Hematopoietic multipotent progenitor cell treated with erythropoietin and hydrocortisone succinate and interleukin-3 and kit ligand, for 8 days (in vitro differentiated cells): ENCODE measurements at regions not wholly inside any gene's neighbourhood (a gene's known extent, or its start where the extent isn't known, plus 50 kb on each side); places are given as distances from the start of the nearest gene placed in this dataset.

Experiments
- DNase-seq: peaks from one replicate; pipeline ENCODE4 v3.0.0-alpha.2; 2015

GRCh38 chrX:46447384-46447783, 97.8 kb downstream of the ZNF674 start:
- no peak for DNase-seq

- DNase-seq: peak; percentile 86
Observed at GRCh38 chrX:46446727-46447378, 98.4 kb downstream of the ZNF674 start.

GRCh38 chrX:46444011-46444410, 101.2 kb downstream of the ZNF674 start:
- DNase-seq: peak; percentile 37

- no peak for DNase-seq
Observed at GRCh38 chrX:46436744-46437143, 108.5 kb downstream of the ZNF674 start.

- DNase-seq: no peak
Observed at GRCh38 chrX:46433892-46434291, 111.3 kb downstream of the ZNF674 start.

- DNase-seq: peak; percentile 59
Observed at GRCh38 chrX:46408553-46409407, 136.4 kb downstream of the ZNF674 start.

- DNase-seq: no peak
Observed at GRCh38 chrX:46407753-46408130, 137.5 kb downstream of the ZNF674 start.

- DNase-seq: no peak
Observed at GRCh38 chrX:46407036-46407752, 138.0 kb downstream of the ZNF674 start.

- DNase-seq: no peak
Observed at GRCh38 chrX:46404774-46405173, 140.4 kb downstream of the ZNF674 start.

- DNase-seq: no peak
Observed at GRCh38 chrX:46400530-46401443, 144.4 kb downstream of the ZNF674 start.

GRCh38 chrX:46398874-46399273, 146.3 kb downstream of the ZNF674 start:
- DNase-seq: no peak

GRCh38 chrX:46398126-46398525, 147.1 kb downstream of the ZNF674 start:
- DNase-seq: no peak

GRCh38 chrX:46386511-46386910, 158.7 kb downstream of the ZNF674 start:
- DNase-seq: no peak

- DNase-seq: no peak
Observed at GRCh38 chrX:46383006-46383405, 162.2 kb downstream of the ZNF674 start.

GRCh38 chrX:46382595-46382994, 162.6 kb downstream of the ZNF674 start:
- no peak for DNase-seq

GRCh38 chrX:46381630-46382029, 163.6 kb downstream of the ZNF674 start:
- DNase-seq: peak; percentile 35

- no peak for DNase-seq
Observed at GRCh38 chrX:46380148-46380752, 165.0 kb downstream of the ZNF674 start.

- DNase-seq: peak; percentile 24
Observed at GRCh38 chrX:46376246-46376885, 168.9 kb downstream of the ZNF674 start.

GRCh38 chrX:46375831-46376230, 169.4 kb downstream of the ZNF674 start:
- DNase-seq: no peak

- no peak for DNase-seq
Observed at GRCh38 chrX:46374371-46374770, 170.8 kb downstream of the ZNF674 start.

GRCh38 chrX:46367491-46367890, 177.7 kb downstream of the ZNF674 start:
- no peak for DNase-seq
